ENCODE measurements at regions not wholly inside any gene's neighbourhood (a gene's known extent, or its start where the extent isn't known, plus 50 kb on each side); places are given as distances from the start of the nearest gene placed in this dataset.

GRCh38 chr6:167735951-167736288 is 90.8 kb upstream of the AFDN start (continued):
- no peak for TF ChIP-seq SRSF4 (IDR thresholded peaks at IDR 0.05; ENCODE audit: low read depth, low read length, poor library complexity, severe bottlenecking)
- TF ChIP-seq, protein P1, sequence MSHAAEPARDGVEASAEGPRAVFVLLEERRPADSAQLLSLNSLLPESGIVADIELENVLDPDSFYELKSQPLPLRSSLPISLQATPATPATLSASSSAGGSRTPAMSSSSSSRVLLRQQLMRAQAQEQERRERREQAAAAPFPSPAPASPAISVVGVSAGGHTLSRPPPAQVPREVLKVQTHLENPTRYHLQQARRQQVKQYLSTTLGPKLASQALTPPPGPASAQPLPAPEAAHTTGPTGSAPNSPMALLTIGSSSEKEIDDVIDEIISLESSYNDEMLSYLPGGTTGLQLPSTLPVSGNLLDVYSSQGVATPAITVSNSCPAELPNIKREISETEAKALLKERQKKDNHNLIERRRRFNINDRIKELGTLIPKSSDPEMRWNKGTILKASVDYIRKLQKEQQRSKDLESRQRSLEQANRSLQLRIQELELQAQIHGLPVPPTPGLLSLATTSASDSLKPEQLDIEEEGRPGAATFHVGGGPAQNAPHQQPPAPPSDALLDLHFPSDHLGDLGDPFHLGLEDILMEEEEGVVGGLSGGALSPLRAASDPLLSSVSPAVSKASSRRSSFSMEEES (CRISPR knock-in tag; IDR thresholded peaks at IDR 0.05) = no peak
- TF ChIP-seq PCBP1 (IDR thresholded peaks at IDR 0.05; ENCODE audit: borderline replicate concordance, low read depth, low read length) = no peak
- TF ChIP-seq MED8 (CRISPR knock-in tag; IDR thresholded peaks at IDR 0.05; ENCODE audit: insufficient replicate concordance) = no peak
- TF ChIP-seq ZBTB7B (CRISPR knock-in tag; IDR thresholded peaks at IDR 0.05) = no peak
- TF ChIP-seq NFYC (CRISPR knock-in tag; IDR thresholded peaks at IDR 0.05) = no peak
- no peak for TF ChIP-seq ZNF543 (CRISPR knock-in tag; IDR thresholded peaks at IDR 0.05)
- TF ChIP-seq ZNF17 (CRISPR knock-in tag; IDR thresholded peaks at IDR 0.05) = no peak
- no peak for TF ChIP-seq STAT6 (CRISPR knock-in tag; IDR thresholded peaks at IDR 0.05; ENCODE audit: borderline replicate concordance)
- no peak for TF ChIP-seq ZFP41 (CRISPR knock-in tag; IDR thresholded peaks at IDR 0.05; ENCODE audit: borderline replicate concordance)
- TF ChIP-seq, protein P2, sequence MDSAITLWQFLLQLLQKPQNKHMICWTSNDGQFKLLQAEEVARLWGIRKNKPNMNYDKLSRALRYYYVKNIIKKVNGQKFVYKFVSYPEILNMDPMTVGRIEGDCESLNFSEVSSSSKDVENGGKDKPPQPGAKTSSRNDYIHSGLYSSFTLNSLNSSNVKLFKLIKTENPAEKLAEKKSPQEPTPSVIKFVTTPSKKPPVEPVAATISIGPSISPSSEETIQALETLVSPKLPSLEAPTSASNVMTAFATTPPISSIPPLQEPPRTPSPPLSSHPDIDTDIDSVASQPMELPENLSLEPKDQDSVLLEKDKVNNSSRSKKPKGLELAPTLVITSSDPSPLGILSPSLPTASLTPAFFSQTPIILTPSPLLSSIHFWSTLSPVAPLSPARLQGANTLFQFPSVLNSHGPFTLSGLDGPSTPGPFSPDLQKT (CRISPR knock-in tag; IDR thresholded peaks at IDR 0.05; ENCODE audit: borderline replicate concordance) = no peak
- TF ChIP-seq, protein P3, sequence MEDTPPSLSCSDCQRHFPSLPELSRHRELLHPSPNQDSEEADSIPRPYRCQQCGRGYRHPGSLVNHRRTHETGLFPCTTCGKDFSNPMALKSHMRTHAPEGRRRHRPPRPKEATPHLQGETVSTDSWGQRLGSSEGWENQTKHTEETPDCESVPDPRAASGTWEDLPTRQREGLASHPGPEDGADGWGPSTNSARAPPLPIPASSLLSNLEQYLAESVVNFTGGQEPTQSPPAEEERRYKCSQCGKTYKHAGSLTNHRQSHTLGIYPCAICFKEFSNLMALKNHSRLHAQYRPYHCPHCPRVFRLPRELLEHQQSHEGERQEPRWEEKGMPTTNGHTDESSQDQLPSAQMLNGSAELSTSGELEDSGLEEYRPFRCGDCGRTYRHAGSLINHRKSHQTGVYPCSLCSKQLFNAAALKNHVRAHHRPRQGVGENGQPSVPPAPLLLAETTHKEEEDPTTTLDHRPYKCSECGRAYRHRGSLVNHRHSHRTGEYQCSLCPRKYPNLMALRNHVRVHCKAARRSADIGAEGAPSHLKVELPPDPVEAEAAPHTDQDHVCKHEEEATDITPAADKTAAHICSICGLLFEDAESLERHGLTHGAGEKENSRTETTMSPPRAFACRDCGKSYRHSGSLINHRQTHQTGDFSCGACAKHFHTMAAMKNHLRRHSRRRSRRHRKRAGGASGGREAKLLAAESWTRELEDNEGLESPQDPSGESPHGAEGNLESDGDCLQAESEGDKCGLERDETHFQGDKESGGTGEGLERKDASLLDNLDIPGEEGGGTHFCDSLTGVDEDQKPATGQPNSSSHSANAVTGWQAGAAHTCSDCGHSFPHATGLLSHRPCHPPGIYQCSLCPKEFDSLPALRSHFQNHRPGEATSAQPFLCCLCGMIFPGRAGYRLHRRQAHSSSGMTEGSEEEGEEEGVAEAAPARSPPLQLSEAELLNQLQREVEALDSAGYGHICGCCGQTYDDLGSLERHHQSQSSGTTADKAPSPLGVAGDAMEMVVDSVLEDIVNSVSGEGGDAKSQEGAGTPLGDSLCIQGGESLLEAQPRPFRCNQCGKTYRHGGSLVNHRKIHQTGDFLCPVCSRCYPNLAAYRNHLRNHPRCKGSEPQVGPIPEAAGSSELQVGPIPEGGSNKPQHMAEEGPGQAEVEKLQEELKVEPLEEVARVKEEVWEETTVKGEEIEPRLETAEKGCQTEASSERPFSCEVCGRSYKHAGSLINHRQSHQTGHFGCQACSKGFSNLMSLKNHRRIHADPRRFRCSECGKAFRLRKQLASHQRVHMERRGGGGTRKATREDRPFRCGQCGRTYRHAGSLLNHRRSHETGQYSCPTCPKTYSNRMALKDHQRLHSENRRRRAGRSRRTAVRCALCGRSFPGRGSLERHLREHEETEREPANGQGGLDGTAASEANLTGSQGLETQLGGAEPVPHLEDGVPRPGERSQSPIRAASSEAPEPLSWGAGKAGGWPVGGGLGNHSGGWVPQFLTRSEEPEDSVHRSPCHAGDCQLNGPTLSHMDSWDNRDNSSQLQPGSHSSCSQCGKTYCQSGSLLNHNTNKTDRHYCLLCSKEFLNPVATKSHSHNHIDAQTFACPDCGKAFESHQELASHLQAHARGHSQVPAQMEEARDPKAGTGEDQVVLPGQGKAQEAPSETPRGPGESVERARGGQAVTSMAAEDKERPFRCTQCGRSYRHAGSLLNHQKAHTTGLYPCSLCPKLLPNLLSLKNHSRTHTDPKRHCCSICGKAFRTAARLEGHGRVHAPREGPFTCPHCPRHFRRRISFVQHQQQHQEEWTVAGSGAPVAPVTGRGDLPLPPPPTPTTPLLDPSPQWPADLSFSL (CRISPR knock-in tag; IDR thresholded peaks at IDR 0.05) = no peak
- 0 out of 2 replicates have a peak, but pooled peaks have one; percentile 70 for TF ChIP-seq ZNF44 (CRISPR knock-in tag; IDR thresholded peaks at IDR 0.05)
- TF ChIP-seq SATB2 (CRISPR knock-in tag; IDR thresholded peaks at IDR 0.05) = no peak
- TF ChIP-seq PBX3 (CRISPR knock-in tag; IDR thresholded peaks at IDR 0.05; ENCODE audit: borderline replicate concordance) = no peak
- TF ChIP-seq ZMYM2 (CRISPR knock-in tag; IDR thresholded peaks at IDR 0.05) = no peak
- no peak for TF ChIP-seq FOXJ3 (CRISPR knock-in tag; IDR thresholded peaks at IDR 0.05; ENCODE audit: borderline replicate concordance)
- TF ChIP-seq POLR2G (IDR thresholded peaks at IDR 0.05; ENCODE audit: low read depth, low read length) = no peak
